CD4-positive, alpha-beta T cell treated with Interleukin-1 beta for 1 hour (primary cell): ENCODE measurements at regions not wholly inside any gene's neighbourhood (a gene's known extent, or its start where the extent isn't known, plus 50 kb on each side); places are given as distances from the start of the nearest gene placed in this dataset.

ENCODE experiments used
- DNase-seq, 2 donors: peaks; one replicate each; pipeline ENCODE4 v3.0.0-alpha.2; 2020 to 2022

DNA sequence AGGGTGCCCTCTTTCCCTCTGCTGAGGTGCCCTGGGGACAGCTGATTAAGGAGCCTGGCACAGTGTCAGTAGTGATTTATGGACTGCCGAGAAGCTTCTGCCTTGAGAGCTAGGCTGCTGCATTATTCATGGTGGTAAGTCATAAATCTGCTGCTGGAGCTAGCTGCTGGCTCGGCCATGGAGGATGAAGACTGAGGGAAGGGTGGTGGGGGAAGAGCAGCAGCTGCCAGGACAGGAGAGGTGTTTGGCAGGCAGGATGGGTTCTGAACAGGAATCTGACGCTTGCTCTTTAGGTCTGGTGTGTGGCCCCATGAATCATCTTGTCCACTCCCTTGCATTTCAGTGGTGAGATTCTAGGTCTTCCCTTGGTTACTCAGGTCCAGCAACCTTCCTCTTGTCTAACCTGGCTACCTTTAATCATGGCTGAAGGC is 296.3 kb downstream of the DYSF start:
- DNase-seq: no peak

DNA sequence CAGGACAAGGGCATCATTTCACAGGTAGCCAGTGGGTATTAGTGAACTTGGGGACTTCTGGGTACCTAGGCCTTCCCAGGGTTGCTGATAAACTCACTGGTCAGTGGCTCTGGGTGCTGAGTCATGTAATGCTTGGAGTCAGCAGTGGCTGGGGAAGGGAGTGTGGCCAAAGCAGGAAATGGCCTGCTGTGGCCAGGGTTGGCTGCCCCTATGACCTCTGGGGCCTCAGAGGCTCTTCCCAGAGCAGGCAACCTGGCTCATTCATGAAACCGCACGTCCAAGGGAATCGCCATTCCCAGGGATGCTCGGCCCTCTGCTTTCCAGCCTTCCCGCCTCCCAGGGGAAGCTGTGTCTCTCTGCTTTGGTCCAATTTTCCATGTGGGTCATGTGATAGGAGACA is 294.9 kb downstream of the DYSF start:
- DNase-seq: no peak

DNA sequence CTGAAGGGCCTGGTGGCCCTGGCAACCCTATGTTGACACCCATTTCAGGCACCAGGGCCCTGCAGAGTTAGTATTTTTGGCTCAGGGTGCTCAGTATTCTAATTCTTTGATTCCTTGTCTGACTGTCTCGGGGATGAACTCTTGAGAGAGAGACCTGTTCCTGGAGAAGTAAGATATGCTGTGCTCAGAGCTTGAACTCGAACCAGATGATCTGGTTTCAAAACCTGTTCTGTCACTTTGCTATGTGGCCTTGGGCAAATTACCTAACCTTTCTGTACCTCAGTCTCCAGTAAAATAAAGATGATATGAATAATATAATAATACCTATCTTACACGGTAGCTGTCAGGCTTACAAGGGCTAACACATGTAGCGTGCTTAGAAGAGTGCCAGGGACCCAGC is 294.2 kb downstream of the DYSF start:
- no peak for DNase-seq

DNA sequence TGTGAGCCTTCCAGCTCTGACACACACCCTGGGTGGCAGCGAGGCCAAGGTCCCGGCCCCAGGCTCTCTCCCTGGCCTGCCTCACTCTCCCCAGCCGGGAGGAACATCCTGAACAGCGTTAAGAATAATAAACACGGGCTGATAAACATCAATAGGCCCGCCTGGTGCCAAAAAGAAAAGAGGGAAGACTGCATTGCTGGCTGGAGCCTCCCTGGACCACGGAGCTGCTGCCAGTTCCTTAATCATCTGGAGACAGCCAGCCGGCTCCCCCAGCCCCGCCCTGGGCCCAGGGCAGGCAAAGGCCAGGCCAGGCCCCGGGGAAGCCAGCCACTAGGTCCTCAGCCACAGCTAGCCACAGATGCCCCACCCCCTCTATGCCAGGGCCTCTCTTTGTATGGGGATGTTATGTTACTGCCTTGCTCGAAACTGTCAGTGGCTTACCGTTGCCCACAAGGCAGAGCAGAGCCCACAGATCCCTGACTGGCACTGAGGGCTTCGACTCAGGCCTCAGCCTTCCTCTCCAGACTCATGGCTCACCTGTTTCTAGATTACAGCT is 293.7 kb downstream of the DYSF start:
- no peak for DNase-seq

DNA sequence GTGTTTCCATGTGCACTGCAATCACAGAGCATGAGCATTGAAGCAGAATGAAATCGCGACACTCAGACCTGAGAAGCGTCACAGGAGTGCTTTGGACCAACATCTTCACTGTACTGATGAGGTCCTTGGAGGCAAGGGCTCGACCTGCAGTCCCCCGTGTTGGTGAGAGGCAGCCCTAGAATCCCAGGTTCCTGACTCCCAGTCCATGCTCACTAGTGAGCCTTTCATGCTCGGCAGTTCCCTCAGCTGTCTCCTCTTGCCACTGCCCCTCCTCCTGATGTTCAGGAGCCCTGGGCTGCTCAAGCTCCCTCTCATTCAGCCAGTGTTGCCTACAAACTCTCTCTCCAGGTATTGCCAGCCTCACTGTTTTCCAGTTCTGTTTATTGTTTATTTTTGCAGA is 291.4 kb downstream of the DYSF start:
- DNase-seq: no peak

DNA sequence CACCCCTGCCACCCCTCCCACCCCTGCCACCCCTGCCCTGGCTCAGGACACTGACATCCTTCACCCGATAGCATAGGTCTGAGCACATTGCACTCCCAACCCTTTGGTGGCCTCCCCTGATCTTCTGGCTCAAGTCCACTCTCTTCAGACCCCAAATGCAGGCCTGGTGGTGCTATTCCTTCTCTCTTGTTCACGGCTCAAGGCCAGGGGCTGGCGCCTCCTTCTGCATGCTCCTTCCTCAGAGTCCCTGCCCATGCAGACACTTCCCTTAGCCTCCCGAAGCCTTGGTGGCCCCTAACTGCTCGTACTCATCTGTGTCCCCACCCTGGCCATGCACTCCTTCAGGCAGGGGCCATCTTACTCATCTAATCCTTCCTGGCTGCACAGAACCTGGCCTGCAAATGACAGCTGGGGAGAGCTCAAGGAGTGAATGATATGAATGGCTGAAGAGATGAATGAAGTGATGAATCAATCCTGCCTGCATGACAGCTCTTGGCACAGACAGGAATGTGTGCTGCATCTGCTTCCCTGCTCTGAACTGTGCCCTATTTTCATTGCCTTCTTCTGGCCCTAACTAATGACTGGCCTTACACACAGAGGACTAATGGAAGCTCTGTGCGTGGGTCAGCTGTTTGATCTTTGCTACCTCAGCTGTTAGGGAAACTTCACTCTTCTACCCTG is 290.8 kb downstream of the DYSF start:
- DNase-seq: no peak

DNA sequence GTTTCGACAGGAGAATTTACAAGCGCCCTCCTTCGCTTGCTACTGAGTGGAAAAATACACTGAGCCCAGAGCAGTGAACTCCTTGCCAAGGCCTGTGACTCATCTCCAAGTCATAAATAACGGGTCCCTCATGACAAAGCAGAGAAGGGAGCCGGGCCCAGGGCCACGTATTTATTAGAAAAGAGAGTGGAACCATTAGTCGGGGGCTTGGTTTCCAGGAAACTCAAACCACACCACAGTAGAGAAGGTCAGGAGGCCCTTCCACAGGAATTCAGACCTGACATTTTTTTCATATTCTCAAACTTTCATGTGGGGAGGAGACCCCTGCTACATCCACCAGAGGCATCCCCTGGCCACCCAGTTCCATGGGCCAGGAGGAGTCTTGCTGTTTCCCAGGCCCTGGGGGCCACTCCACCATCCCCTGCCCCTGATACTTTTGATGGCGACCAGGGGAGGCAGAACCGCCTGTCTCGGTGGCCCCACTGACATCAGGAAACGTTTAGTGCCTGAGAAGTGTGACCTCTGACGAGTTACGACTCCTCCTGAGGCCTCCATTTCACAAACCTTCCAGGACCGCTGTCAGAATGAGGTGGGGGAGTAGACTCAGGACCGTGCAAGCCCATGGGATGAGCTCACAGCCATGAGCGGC is 289.7 kb downstream of the DYSF start:
- no peak for DNase-seq

DNA sequence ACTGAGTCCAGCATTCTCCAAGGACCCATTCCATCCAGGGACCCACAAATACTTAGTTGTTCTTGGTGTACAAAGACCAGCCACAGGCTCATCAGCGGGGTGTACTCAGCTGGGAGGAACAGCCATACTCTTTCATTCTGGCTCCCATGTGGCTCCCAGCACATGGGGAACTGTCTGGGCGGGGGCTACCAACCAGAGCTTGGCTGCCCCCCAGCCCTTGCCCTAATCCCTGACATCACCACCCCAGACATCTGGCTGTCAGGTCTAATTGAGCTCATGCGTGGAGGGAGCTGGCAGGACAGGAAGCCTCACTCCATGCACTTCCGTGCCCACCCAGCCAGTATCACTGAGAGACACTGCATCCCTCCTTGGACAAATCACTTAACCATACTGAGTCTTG is 283.6 kb downstream of the DYSF start:
- no peak for DNase-seq

DNA sequence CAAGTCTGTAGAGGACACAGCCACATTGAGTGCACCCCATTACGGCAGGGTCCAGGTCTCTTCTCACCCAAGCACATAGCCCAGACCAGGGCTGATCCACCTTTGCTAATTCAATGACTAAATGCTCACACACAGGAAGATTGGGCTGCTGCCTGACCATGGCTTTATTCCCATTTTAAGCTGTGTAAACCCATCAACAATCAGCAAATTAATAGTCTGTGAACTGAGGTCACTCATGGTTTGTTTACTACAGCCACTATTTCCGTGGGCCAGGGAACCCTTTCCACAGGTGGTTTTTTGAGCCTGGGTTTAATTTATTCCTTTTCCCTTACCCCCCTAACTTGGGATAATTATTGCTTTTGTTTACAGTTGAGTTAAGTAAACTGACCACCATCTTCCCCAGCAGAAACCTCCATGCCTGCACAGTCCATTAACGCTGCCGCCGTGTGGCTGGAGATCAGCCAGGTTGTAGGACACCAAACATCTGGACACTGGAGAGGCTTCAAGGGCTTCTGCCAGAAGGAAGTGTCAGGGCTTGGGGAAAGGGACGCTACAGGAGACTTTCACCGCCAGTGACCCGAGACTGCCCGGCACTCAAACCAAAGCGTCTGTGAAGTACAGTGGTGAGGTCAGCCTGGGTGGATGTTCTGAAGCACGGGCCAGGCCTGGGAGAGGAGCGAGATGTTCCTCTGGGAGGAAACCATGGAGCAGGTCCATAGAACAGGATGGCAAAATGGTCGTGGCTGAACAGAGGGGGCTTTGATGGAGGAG is 282.9 kb downstream of the DYSF start:
- no peak for DNase-seq
